ENCODE measurements at regions not wholly inside any gene's neighbourhood (a gene's known extent, or its start where the extent isn't known, plus 50 kb on each side); places are given as distances from the start of the nearest gene placed in this dataset.

GRCh38 chr9:28610339-28610738, 1037.1 kb upstream of the C9orf72 start (continued):
- TF ChIP-seq, protein P1, sequence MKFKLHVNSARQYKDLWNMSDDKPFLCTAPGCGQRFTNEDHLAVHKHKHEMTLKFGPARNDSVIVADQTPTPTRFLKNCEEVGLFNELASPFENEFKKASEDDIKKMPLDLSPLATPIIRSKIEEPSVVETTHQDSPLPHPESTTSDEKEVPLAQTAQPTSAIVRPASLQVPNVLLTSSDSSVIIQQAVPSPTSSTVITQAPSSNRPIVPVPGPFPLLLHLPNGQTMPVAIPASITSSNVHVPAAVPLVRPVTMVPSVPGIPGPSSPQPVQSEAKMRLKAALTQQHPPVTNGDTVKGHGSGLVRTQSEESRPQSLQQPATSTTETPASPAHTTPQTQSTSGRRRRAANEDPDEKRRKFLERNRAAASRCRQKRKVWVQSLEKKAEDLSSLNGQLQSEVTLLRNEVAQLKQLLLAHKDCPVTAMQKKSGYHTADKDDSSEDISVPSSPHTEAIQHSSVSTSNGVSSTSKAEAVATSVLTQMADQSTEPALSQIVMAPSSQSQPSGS (IDR thresholded peaks at IDR 0.05; ENCODE audit: low read length), result no peak
- TF ChIP-seq TBP (IDR thresholded peaks at IDR 0.05; ENCODE audit: low read depth, low read length) (no peak), PHF8 (conservative IDR thresholded peaks at IDR 0.05; ENCODE audit: low read depth, low read length) (no peak), SIX5 (IDR thresholded peaks at IDR 0.05; ENCODE audit: low read depth, low read length) (no peak)
- TF ChIP-seq, protein P2, sequence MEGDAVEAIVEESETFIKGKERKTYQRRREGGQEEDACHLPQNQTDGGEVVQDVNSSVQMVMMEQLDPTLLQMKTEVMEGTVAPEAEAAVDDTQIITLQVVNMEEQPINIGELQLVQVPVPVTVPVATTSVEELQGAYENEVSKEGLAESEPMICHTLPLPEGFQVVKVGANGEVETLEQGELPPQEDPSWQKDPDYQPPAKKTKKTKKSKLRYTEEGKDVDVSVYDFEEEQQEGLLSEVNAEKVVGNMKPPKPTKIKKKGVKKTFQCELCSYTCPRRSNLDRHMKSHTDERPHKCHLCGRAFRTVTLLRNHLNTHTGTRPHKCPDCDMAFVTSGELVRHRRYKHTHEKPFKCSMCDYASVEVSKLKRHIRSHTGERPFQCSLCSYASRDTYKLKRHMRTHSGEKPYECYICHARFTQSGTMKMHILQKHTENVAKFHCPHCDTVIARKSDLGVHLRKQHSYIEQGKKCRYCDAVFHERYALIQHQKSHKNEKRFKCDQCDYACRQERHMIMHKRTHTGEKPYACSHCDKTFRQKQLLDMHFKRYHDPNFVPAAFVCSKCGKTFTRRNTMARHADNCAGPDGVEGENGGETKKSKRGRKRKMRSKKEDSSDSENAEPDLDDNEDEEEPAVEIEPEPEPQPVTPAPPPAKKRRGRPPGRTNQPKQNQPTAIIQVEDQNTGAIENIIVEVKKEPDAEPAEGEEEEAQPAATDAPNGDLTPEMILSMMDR (IDR thresholded peaks at IDR 0.05; ENCODE audit: control extremely low read depth in 1 of 3, insufficient read depth in 1 of 3, low read depth in 1 of 3, low read length in 3 of 3), result no peak
